Astrocyte (in vitro differentiated cells and primary cell): ENCODE measurements at regions not wholly inside any gene's neighbourhood (a gene's known extent, or its start where the extent isn't known, plus 50 kb on each side); places are given as distances from the start of the nearest gene placed in this dataset.

Experiments used
- DNase-seq: peaks from one replicate; pipeline ENCODE4 v3.0.0-alpha.2; 2010; ENCODE audit warnings: low read depth
- FAIRE-seq: peaks from 2 replicates; lab custom pipeline; 2011; peaks lifted over from hg19 to GRCh38; lab: Jason Lieb, UNC
- H2AFZ ChIP-seq: 2 replicates; pipeline ENCODE4 v1.6.0; 2012; ENCODE audit warnings: low read depth, low read length, inconsistent platforms
- H3K27ac ChIP-seq: 2 replicates; pipeline ENCODE4 v1.5.1; 2011; ENCODE audit warnings: low read depth, low read length, inconsistent platforms
- H3K27me3 ChIP-seq: 2 replicates; pipeline ENCODE4 v1.6.0; 2011; ENCODE audit warnings: low read length, inconsistent platforms; ENCODE audit not compliant: insufficient read depth
- H3K36me3 ChIP-seq: 2 replicates; pipeline ENCODE4 v1.5.1; 2011; ENCODE audit warnings: low read length, inconsistent platforms; ENCODE audit not compliant: insufficient read depth
- H3K4me1 ChIP-seq: 2 replicates; pipeline ENCODE4 v1.5.1; 2011; ENCODE audit warnings: low read length, inconsistent platforms; ENCODE audit not compliant: insufficient read depth
- H3K4me2 ChIP-seq: 2 replicates; pipeline ENCODE4 v1.6.0; 2012; ENCODE audit warnings: low read length, inconsistent platforms
- H3K4me3 ChIP-seq: 2 replicates; pipeline ENCODE4 v1.5.1; 2011; ENCODE audit warnings: low read depth, mild to moderate bottlenecking, low read length, inconsistent platforms; ENCODE audit not compliant: insufficient read depth
- H3K79me2 ChIP-seq: 2 replicates; pipeline ENCODE4 v1.6.0; 2012; ENCODE audit warnings: mild to moderate bottlenecking, low read length, inconsistent platforms; ENCODE audit not compliant: insufficient read depth
- H3K9ac ChIP-seq: 2 replicates; pipeline ENCODE4 v1.6.0; 2012; ENCODE audit warnings: mild to moderate bottlenecking, low read length, inconsistent platforms
- H3K9me3 ChIP-seq: 2 replicates; pipeline ENCODE4 v1.5.1; 2012; ENCODE audit warnings: low read depth, mild to moderate bottlenecking, low read length, inconsistent platforms; ENCODE audit not compliant: insufficient read depth
- H4K20me1 ChIP-seq: 2 replicates; pipeline ENCODE4 v1.6.0; 2012; ENCODE audit warnings: low read length, inconsistent platforms; ENCODE audit not compliant: insufficient read depth
- H3K27ac Mint-ChIP-seq: one replicate; pipeline ENCODE4 v1.8.0; 2021; ENCODE audit warnings: mild to moderate bottlenecking, mixed read lengths; ENCODE audit not compliant: unreplicated experiment
- H3K27me3 Mint-ChIP-seq: one replicate; pipeline ENCODE4 v1.8.0; 2021; ENCODE audit warnings: low read depth, mixed read lengths; ENCODE audit not compliant: unreplicated experiment
- H3K36me3 Mint-ChIP-seq: one replicate; pipeline ENCODE4 v1.8.0; 2021; ENCODE audit warnings: low read depth, mixed read lengths; ENCODE audit not compliant: unreplicated experiment
- H3K4me1 Mint-ChIP-seq: one replicate; pipeline ENCODE4 v1.8.0; 2021; ENCODE audit warnings: low read depth, mixed read lengths; ENCODE audit not compliant: unreplicated experiment
- H3K4me3 Mint-ChIP-seq: one replicate; pipeline ENCODE4 v1.8.0; 2021; ENCODE audit warnings: mild to moderate bottlenecking, moderate library complexity, mixed read lengths; ENCODE audit not compliant: unreplicated experiment
- H3K9me3 Mint-ChIP-seq: one replicate; pipeline ENCODE4 v1.8.0; 2021; ENCODE audit warnings: mild to moderate bottlenecking, mixed read lengths; ENCODE audit not compliant: unreplicated experiment
- CTCF ChIP-seq: IDR thresholded peaks from 2 replicates; pipeline ENCODE4 v1.5.1; 2011; ENCODE audit warnings: low read depth, mild to moderate bottlenecking, inconsistent platforms, low read length, moderate library complexity; ENCODE audit not compliant: insufficient read depth
- EZH2 ChIP-seq: IDR thresholded peaks from 2 replicates; pipeline ENCODE4 v1.6.1; 2012; ENCODE audit warnings: mild to moderate bottlenecking, low read length, inconsistent platforms; ENCODE audit not compliant: insufficient read depth

GRCh38 chr3:153072382-153072781, 89.6 kb upstream of the RAP2B start:
- no peaks in the 10 kb centered on the region for H3K27me3 ChIP-seq
- H3K9me3 ChIP-seq, result no peaks in the 10 kb centered on the region
- no peak overlapping the region for H3K4me3 ChIP-seq
- DNase-seq, result no peak
- Mint-ChIP-seq H3K27me3 (no peaks in the 10 kb centered on the region), H3K27ac (no peak overlapping the region), H3K4me1 (peaks cover 19% of the 10 kb centered on the region), H3K9me3 (peaks cover 2% of the 10 kb centered on the region), H3K4me3 (no peak overlapping the region), H3K36me3 (no peaks in the 10 kb centered on the region)
- no peaks in the 10 kb centered on the region for H3K36me3 ChIP-seq
- no peaks in the 10 kb centered on the region for H3K79me2 ChIP-seq
- H3K4me1 ChIP-seq, result peaks cover 6% of the 10 kb centered on the region
- FAIRE-seq, result no peak
- no peaks in the 10 kb centered on the region for H4K20me1 ChIP-seq
- H2AFZ ChIP-seq, result peak overlapping the region; percentile 10
- H3K9ac ChIP-seq, result no peak overlapping the region
- H3K4me2 ChIP-seq, result no peak overlapping the region
- H3K27ac ChIP-seq, result no peak overlapping the region
- TF ChIP-seq EZH2, result no peak
- TF ChIP-seq CTCF, result no peak

DNA sequence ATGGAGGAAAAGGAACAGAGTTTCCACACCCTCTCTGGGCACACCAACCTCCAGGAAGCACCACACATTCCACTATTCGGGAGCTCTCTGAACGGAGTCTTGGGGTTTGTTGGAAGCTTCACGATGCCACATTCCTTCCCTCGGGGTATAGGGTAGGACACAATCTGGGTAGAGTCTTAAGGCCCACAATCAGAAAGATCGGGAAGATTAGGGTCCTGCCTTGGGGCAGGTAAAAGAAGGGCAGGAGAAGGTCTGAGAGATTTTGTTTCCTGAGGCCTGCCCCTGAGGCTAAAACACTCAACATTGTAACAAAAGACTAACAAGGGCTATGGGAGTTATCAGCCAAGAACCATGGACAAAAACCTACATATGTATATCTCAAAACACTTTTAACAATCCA, 89.2 kb upstream of the RAP2B start:
- Histone ChIP-seq H3K9me3 (no peaks in the 10 kb centered on the region), H3K4me3 (no peak overlapping the region), H4K20me1 (no peaks in the 10 kb centered on the region), H3K79me2 (no peaks in the 10 kb centered on the region), H3K36me3 (no peaks in the 10 kb centered on the region), H3K4me2 (no peak overlapping the region), H3K27ac (no peak overlapping the region), H2AFZ (peak overlapping the region; percentile 10), H3K4me1 (peaks cover 6% of the 10 kb centered on the region), H3K27me3 (no peaks in the 10 kb centered on the region), H3K9ac (no peak overlapping the region)
- H3K4me3 Mint-ChIP-seq, result no peak overlapping the region
- H3K36me3 Mint-ChIP-seq, result no peaks in the 10 kb centered on the region
- DNase-seq (no peak), FAIRE-seq (no peak)
- H3K9me3 Mint-ChIP-seq, result peaks cover 2% of the 10 kb centered on the region
- H3K4me1 Mint-ChIP-seq, result peaks cover 19% of the 10 kb centered on the region
- no peaks in the 10 kb centered on the region for H3K27me3 Mint-ChIP-seq
- H3K27ac Mint-ChIP-seq, result no peak overlapping the region
- TF ChIP-seq EZH2, result no peak
- no peak for TF ChIP-seq CTCF

DNA sequence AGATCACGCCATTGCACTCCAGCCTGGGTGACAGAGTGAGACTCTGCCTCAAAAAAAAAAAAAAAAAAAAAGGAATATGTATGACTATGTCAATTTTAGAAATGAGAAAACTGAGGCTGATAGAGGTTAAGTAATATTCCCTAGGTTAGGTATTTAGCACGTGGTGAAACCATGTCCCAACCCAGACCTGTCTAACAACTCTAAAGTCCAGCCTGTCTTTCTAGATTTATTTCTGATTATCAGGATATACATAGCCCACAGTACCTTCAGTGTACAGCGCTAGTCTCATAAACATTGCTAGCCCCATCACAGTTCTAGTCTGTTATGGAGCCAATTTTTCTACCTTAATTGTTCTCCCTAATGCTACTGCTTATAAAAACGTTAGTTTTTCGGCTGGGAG, 88.4 kb upstream of the RAP2B start:
- Histone ChIP-seq H3K4me2 (no peak overlapping the region), H2AFZ (no peak overlapping the region), H3K79me2 (no peaks in the 10 kb centered on the region), H3K27me3 (no peaks in the 10 kb centered on the region), H3K9me3 (no peaks in the 10 kb centered on the region), H3K4me1 (peaks cover 6% of the 10 kb centered on the region), H3K4me3 (no peak overlapping the region), H3K27ac (no peak overlapping the region), H3K9ac (no peak overlapping the region), H4K20me1 (no peaks in the 10 kb centered on the region), H3K36me3 (no peaks in the 10 kb centered on the region)
- Mint-ChIP-seq H3K4me3 (no peak overlapping the region), H3K27ac (no peak overlapping the region), H3K9me3 (peaks cover 2% of the 10 kb centered on the region), H3K4me1 (peaks cover 15% of the 10 kb centered on the region), H3K36me3 (no peaks in the 10 kb centered on the region), H3K27me3 (no peaks in the 10 kb centered on the region)
- TF ChIP-seq EZH2 (no peak), CTCF (no peak)
- FAIRE-seq, result no peak
- DNase-seq, result no peak
